ENCODE measurements at regions not wholly inside any gene's neighbourhood (a gene's known extent, or its start where the extent isn't known, plus 50 kb on each side); places are given as distances from the start of the nearest gene placed in this dataset.

GRCh38 chr10:113399065-113399464, 153.8 kb upstream of the HABP2 start:
- TF ChIP-seq CTCF (IDR thresholded peaks at IDR 0.05), result no peak
- DNase-seq, result no peak
- Histone ChIP-seq H3K4me1 (peaks cover 0 to 9% (median 0%) of the 10 kb centered on the region in 4 donors), H3K36me3 (no peaks in the 10 kb centered on the region), H3K27ac (no peak overlapping the region), H3K4me3 (no peak overlapping the region), H3K27me3 (no peaks in the 10 kb centered on the region), H3K9me3 (peaks cover 0 to 5% (median 0%) of the 10 kb centered on the region in 3 donors)
- intact Hi-C loops (cut with DNase I; ENCODE audit: low total_unique reads), result no loop called here

- Histone ChIP-seq H3K4me1 (peaks cover 0 to 9% (median 0%) of the 10 kb centered on the region in 4 donors), H3K27me3 (peaks cover 0 to 4% of the 10 kb centered on the region in 2 donors), H3K4me3 (no peak overlapping the region), H3K36me3 (no peaks in the 10 kb centered on the region), H3K27ac (no peak overlapping the region), H3K9me3 (peaks cover 0 to 5% (median 0%) of the 10 kb centered on the region in 3 donors)
- intact Hi-C loops (cut with DNase I; ENCODE audit: low total_unique reads), result no loop called here
- TF ChIP-seq CTCF (IDR thresholded peaks at IDR 0.05), result no peak
- DNase-seq, result no peak
Measured at GRCh38 chr10:113402602-113403001, 150.3 kb upstream of the HABP2 start.

GRCh38 chr10:113407218-113407617, 145.6 kb upstream of the HABP2 start:
- Histone ChIP-seq H3K9me3 (no peaks in the 10 kb centered on the region), H3K27me3 (peaks cover 0 to 4% of the 10 kb centered on the region in 2 donors), H3K4me1 (no peaks in the 10 kb centered on the region), H3K27ac (no peak overlapping the region), H3K4me3 (no peak overlapping the region), H3K36me3 (no peaks in the 10 kb centered on the region)
- no peak for DNase-seq
- TF ChIP-seq CTCF (IDR thresholded peaks at IDR 0.05), result no peak
- intact Hi-C loops (cut with DNase I; ENCODE audit: low total_unique reads), result no loop called here

- no peak overlapping the region for H3K4me3 ChIP-seq
- no peak for TF ChIP-seq CTCF (IDR thresholded peaks at IDR 0.05)
- intact Hi-C loops (cut with DNase I; ENCODE audit: low total_unique reads), result no loop called here
- H3K36me3 ChIP-seq, result no peaks in the 10 kb centered on the region
- no peak overlapping the region for H3K27ac ChIP-seq
- H3K9me3 ChIP-seq, result no peaks in the 10 kb centered on the region
- H3K27me3 ChIP-seq, result peaks cover 0 to 4% of the 10 kb centered on the region in 2 donors
- DNase-seq, result no peak
- H3K4me1 ChIP-seq, result no peaks in the 10 kb centered on the region
Measured at GRCh38 chr10:113409175-113409574, 143.7 kb upstream of the HABP2 start.

GRCh38 chr10:113410618-113411017, 142.2 kb upstream of the HABP2 start:
- Histone ChIP-seq H3K27ac (no peak overlapping the region), H3K27me3 (peaks cover 0 to 4% of the 10 kb centered on the region in 2 donors), H3K9me3 (no peaks in the 10 kb centered on the region), H3K4me3 (no peak overlapping the region), H3K36me3 (no peaks in the 10 kb centered on the region), H3K4me1 (no peaks in the 10 kb centered on the region)
- intact Hi-C loops (cut with DNase I; ENCODE audit: low total_unique reads), result no loop called here
- no peak for TF ChIP-seq CTCF (IDR thresholded peaks at IDR 0.05)
- DNase-seq, result no peak

- intact Hi-C loops (cut with DNase I; ENCODE audit: low total_unique reads), result no loop called here
- no peak overlapping the region for H3K4me3 ChIP-seq
- no peak for DNase-seq
- no peaks in the 10 kb centered on the region for H3K4me1 ChIP-seq
- peaks cover 0 to 3% of the 10 kb centered on the region in 2 donors for H3K27me3 ChIP-seq
- H3K36me3 ChIP-seq, result no peaks in the 10 kb centered on the region
- no peaks in the 10 kb centered on the region for H3K9me3 ChIP-seq
- no peak for TF ChIP-seq CTCF (IDR thresholded peaks at IDR 0.05)
- no peak overlapping the region for H3K27ac ChIP-seq
Measured at GRCh38 chr10:113411456-113411855, 141.4 kb upstream of the HABP2 start.

Measured in tibial artery (tissue), 4 donors.